A204.1 (cell line): ENCODE measurements at regions not wholly inside any gene's neighbourhood (a gene's known extent, or its start where the extent isn't known, plus 50 kb on each side); places are given as distances from the start of the nearest gene placed in this dataset.

ENCODE experiments used
- FAIRE-seq: peaks from 2 replicates; lab custom pipeline; 2012; peaks lifted over from hg19 to GRCh38; lab: Jason Lieb, UNC

DNA sequence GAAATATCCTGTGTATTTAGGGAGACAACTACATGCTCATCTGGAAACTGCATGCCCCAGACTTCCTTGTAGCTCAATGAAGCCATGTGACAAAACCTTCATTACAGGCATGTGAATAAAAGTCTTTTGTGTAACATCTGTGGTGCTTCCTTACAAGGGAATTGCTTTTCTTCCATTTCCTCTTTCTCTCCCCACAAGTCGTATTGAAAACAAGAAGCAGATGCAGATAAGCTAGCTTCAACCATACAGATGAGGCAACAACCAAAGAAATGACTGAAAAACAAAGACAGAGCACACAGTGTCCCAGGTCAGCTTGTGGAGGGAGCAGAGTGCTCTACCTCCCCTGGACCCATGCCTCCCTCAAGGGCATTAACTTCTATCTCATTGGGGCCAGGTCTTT lies 115.8 kb upstream of the INPP4B start:
- FAIRE-seq: no peak

DNA sequence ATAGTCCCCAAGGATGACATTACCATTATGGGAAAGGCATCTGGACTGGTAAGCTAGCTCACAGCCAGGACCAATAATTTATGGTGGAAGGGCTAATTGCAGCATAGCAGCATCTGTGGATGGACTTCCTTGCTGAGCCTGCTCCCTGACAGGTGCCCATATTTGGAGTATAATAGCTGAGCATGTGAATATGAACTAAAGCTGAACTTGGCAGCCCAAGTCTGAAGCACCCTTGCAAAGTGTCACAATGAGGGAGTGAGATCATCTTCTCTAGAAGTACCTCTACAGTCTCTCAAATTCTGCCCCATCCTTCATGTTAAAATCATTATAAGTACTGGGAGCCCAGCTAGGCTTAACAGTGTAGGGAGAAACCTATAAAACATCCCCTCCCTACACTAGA lies 128.2 kb upstream of the INPP4B start:
- FAIRE-seq: no peak

DNA sequence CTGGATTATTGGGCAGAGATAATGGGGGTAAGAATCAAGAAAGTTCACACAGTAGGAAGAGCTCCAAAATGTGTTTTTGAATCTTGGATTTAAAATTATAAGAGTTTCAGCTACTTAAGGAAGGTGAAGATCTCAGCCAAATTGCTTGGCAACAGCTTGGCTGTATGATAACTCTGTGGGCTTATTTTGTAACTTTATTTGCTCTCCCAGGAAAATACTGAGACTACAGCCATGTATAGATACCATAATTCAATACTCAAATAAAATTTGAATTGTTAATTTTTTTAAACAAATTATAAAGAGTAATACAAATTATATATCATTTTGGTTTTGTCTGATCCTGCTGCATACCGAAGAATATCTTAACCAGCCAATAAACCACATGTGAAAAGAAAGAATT lies 129.5 kb upstream of the INPP4B start:
- FAIRE-seq: no peak

DNA sequence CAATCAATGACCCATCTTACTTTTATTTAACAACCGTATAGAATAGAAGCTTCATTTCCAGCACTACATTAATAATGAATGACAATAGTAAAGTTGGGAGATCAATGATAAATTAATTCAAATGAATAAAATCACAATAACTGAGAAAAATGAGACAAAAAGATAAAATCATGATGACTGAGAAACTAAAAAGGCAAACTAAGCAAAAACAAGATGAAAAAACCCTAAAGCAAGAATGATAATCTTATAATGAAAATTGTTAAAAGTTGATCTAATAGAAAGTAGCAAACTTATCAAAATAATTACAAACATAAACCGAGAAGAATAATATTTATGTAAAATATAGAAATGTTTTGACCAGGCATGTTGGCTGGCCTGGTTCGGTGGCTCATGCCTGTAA lies 130.4 kb upstream of the INPP4B start:
- FAIRE-seq: peak; percentile 78

DNA sequence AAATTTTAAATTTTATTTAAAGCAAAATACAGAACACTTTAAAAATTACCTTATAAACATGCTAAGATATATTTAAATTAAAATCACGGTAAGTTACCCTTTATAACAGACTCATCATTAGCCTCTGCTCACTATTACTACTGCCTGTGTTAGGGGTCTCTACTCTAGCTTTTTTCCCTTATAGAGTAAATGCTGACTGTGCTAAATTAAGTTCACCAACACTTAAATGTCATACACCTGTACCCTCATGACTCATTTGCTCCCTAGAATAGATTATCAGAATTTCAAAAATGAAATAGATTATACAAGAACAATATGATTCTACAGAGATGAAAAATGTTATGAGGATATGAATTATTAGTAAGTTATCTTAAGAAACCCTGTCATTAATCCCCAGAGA lies 131.1 kb upstream of the INPP4B start:
- FAIRE-seq: no peak

DNA sequence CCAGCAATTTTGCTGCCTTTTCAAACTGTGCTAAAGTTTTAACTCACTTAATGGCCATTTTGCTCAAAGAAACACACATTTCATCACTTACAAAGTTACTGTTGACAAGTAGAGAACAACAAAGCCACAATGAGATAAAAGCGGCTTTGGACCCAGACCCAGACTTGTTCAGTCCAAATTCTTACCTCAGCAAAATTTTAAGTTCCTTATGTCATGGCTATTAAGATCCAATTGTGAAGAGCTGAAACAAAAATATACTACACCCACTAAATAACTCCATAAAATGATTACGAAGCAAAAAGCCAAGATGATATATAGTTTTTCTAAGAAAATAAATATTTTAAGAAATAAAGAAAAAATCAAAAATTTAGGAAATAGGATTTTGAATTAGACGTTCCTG lies 137.0 kb upstream of the INPP4B start:
- FAIRE-seq: no peak

DNA sequence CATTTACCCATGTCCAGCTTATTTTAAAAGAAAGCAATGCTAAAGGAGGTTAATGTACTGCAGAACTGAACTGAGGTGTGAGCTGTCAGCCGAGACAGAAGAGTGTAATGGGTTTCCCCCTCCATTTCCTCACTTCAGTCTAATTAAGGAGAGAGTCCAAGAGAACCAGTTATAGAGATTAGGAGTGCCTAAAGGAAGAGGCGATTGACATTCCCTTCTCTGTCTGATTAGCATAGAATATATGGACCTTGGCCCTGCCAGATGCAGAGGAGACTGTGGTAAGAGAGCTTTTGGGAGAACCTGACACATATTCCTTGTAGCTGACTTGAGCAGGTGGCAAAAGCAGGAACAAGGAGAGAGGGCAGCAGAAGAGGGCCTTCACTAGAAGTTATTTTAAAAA lies 137.5 kb upstream of the INPP4B start:
- FAIRE-seq: no peak

DNA sequence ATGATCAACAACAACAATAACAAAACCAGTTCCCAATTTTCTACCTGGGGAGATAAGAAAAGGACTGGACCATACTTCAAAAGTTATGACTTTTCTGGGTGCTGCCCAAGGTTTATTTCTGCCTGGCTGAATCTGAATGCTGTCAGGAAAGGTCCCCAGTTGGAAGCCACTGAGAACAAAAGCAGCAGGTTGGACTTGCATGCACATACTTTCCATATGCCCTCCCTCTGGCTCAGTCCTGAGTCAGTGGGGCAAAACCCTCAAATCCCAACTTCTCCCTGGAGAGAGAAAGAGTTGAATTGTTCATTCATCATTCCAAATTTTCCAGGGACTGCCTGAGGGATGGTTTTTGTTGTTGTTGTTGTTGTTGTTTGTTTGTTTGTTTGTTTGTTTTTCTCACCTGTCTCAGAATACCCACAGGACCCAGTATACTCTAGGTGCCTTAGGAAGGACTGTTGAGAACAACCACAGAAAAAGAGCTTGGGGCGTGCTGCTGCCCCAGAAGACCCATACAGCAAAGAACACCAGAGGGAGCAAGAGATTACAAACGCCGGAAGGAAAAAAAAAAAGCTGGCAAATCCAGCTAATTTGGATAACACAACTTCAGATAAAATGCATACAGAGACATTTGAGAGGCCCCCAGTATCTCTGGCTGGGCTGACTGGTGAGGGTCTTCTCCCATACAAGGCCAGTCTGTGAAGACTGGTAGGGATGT lies 138.9 kb upstream of the INPP4B start:
- no peak for FAIRE-seq

DNA sequence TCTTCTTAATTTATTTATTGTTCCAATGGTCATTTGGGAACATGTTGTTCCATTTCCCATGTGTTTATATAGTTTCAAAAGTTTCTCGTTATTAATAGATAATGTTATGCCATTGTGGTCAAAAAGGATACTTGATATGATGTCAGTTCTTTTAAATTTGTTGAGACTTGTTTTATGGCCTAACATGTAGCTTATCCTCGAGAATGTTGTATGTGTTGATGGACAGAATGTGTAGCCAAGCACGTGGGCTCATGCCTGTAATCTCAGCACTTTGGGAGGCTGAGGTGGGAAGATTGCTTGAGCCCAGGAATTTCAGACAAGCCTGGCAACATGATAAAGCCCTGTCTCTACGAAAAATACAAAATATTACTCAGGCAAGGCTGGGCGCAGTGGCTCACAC lies 168.5 kb upstream of the USP38 start:
- FAIRE-seq: no peak

DNA sequence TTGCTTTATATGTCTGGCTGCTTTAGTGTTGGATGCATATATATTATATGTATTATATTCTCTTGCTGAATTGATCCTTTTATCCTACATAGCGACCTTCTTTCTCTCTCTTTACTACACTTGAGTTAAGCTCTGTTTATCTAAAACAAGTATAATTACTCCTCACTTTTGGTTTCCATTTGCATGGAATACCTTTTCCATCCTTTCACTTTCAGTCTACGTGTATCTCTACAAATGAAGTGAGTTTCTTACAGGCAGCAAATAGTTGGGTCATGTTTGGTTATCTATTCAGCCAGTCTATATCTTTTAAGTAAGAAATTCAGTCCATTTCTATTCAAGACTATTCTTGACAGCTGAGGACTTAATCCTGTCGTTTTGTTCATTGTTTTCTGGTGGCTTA lies 167.5 kb upstream of the USP38 start:
- no peak for FAIRE-seq

DNA sequence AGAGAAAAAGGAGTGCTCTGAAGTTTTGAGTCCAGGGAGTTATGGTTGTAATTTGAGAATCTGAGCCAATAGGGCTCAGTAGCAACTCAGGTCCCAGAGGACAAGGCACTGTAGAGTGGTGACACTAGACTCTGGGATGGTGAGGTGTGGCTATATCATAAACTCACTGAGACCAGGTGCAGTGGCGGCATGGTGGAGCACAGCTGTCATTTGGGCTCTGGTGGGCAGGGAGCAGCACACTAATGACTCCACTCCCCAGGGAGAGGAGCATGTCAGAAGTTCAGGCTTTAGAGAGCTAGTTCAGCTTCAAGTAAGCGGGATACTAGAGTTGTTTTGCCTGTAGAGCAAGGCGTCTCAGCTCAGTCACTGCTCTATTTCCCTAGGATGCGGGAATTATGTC lies 165.4 kb upstream of the USP38 start:
- no peak for FAIRE-seq

DNA sequence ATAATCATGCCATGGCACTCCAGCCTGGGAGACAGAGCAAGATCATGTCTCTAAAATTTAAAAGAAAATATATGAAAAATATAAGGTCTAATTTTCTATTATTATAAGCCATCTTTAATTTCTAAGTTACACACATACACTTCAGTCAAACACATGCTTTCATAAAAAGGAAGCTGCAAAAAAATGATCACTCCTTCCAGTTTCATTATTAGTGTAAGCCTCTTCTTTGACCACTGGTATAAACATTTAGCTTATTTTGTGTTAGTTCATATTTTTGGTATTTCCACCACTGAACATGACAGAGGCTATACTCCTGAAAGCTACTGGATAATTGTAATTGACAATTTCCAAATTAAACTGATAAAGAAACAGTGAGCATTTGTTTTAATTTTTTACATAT lies 163.3 kb upstream of the USP38 start:
- FAIRE-seq: no peak

DNA sequence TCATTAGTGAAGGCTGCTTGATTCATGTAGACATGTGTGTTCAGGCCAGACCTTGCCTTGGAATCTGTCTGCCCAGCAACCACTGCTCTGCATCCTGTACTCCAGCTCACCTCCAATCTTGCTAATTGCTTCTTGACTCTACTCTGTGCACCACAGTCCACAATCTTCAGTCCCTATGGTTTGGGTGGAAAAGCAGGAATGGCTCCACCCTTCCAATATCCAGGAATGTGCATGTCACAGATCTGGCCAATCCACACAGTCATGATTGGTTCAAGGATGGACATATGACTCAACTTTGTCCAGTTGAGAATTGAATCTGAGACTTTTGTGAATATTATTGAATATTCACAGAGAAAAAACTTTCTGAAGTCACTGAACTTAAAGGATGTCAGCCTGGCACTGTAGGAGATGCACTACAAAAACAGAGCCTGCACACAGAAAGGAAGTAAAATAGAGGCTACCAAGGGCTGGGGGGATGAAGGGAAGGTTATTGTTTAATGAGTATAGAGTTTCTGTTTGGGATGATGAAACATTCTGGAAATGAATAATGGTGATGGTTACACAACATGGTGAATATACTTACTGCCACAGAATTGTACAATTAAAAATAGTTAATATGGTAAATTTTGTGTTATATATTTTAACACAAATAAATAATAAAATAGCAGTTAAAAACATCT lies 161.3 kb upstream of the USP38 start:
- FAIRE-seq: no peak

DNA sequence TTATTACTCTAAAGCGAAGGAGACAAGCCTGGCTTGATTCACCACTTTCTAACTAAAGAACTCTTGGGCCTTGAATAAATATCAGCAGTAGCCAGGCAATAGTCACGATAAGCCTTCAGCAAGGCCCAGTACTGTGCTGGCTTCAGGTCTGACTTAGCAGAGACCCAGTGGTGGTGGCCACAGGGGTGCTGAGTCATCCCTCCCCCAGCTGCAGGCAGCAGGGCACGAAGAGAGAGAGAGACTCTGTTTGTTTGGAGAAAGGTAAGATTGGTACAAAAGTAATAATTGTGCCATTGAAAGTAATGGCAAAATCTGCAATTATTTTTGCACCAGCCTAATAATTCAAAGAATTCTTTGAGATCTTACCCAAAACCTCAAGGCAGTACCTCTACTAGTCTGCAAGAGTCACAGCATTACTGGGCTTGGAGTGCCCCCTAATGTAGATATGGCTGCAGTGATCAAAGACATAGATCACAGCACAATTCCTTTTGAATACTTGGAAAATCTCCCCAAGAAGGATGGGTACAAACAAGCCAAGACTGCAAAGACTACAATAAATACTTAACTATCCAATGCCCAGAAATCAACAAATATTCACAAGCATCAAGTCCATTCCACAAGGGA lies 159.5 kb upstream of the USP38 start:
- peak; percentile 89 for FAIRE-seq

DNA sequence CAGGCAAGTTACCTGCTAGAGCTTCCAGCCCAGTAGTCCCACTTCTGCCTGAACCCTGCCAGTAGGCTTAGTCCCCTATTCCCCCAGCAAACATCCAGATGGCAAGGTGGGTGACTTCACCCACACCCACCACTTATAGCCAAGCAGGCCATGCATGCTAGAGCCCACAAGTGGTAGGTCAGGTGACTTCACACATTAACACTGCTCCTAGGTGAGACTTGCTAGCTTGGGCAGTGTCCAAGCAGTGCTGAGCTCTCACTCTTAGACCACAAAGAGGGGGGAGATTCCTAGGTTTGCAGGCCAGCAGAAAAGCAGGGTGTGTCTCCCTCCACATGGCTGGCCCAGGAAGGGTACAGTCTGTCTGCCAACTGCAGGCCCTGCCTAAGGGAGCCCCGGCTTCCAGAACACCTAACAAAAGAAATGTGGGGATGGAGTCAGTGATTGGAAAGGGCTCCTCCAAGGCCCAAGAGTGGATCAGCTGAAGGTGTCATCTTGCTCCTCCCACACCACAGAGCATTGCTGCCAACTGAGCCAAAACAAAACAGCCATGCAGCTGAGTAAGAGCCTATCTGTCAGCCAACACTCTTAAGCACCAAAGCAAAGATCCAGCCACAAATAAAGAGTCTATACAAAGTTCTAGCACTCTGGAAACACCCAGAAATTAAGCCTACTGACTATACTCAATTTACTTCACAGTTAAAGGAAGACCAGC lies 158.1 kb upstream of the USP38 start:
- FAIRE-seq: no peak

DNA sequence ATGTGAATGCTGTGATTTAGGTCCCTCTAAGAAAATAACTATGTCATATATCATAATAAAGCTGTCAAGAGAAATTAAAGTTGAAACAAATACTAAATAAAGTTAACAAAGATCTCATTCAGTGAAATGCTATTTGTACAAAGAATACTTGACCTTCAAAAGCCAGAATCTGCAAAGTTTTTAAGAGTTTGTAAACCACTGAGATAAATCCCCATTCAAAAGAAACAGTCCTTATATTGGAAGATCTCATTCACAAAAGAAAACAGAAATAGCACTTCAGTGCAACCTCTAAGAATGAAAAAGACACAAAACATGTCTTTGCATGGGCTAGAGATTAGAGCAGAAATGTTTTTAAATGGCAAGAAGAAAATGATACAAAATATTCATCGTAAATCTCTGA lies 149.1 kb upstream of the USP38 start:
- no peak for FAIRE-seq

DNA sequence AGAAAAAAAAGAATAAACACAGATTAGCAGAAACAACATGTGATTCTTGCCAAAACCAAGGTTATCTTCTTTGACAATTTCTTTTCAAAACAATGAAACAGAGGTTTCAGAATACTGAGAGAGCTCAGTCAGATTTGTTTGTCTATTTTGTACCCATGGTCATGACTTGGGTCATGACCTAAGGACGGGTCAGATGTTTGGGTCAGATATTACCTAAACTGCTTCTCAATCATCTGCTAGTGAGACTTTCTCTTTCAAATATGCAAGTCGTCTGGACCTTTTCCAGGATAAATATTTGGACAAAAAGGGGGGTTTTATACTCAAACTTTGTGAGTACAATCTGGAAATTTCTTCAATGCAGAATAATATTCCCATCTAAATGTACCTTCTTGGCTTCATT lies 148.3 kb upstream of the USP38 start:
- no peak for FAIRE-seq

DNA sequence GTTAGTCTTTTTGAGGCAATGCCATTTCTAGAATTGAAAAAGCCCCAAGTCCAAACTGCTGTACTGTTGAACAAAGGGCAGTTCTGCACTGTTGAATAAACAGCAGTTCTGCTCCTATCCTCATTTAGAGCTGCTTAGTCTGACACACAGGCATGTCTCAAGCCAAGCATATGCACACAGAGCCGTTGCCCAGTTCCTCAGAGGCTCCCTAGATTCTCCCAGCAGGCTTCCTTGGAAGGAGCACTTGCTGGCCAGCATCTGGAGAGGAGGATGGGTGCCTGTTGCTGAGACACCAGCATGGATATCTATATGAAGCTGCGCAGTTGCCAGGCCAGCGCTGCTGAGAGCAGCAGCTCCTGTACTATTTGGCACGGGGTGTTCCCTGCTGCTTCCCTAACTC lies 138.3 kb upstream of the USP38 start:
- FAIRE-seq: no peak

DNA sequence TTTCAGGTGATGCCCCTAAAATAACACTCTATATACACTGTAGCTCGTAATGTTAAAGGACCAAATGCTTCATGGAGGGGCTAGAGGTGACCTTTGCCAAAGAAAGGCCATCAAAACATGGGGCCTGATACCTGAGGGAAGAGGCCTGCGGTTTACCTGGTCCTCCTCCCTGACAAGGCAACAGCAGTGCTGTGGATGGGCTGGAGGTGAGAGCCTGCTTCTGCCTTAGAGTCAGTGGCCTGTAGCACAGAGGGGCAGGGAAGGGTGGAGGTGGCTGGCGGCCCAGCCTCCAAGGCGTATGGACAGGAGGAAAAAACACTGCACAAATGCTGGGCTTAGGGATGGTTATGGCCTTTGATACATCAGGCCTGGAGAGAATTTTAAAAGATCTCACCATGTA lies 137.8 kb upstream of the USP38 start:
- FAIRE-seq: no peak

DNA sequence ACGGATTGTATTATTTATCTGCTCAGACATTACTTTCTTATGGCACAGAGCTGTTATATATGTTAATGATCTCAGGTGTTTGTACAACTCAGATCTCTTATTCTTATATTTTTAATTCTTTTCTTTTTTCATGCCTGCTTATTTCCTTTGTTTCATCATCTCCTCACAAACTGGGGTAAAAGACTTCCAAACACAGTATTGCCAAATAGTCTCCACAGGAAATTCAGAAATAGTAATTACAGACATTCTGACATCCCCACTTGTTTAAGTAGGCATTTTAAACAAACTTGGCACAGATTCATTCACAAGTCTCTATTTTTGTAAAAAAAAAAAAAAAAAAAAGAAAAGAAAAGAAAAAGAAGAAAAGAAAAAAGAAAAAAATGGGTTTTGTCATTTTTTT lies 129.7 kb upstream of the USP38 start:
- FAIRE-seq: no peak

DNA sequence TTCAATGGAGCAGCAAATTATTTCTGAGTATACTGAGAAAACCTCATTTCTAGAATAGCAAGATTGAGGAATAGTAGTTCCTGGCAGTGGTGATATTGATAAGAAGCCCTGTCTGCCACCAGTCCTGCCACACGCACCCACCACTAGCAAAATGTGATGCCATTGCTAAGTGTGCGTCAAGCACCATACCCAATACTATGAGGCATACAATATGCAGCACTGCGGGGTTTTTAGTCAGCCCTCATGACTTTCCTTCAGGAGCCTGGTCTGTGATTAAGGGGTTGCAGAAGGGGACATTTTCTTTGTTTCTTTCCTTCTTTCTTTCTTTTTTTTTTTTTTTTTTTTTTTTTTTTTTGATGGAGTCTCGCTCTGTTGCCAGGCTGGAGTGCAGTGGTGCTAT lies 128.7 kb upstream of the USP38 start:
- no peak for FAIRE-seq

DNA sequence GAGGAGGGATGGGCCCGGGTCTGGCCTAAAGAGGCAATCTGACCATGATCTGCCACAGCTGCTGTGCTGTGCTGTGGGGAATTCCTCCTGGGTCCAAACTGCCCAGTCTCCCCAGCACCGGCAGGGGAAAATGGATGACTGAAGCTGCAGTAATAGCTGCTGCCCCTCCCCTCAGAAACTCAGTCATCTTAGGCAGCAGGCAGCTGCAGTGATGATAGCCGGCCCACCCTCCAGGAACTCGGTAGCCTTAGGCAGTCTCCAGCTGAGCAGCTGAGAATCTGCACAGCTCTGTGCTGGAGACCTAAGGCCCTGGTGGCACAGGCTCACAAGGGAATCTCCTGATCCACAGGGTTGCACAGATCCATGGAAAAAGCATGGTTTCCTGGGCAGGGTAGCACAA lies 113.4 kb upstream of the USP38 start:
- FAIRE-seq: no peak

DNA sequence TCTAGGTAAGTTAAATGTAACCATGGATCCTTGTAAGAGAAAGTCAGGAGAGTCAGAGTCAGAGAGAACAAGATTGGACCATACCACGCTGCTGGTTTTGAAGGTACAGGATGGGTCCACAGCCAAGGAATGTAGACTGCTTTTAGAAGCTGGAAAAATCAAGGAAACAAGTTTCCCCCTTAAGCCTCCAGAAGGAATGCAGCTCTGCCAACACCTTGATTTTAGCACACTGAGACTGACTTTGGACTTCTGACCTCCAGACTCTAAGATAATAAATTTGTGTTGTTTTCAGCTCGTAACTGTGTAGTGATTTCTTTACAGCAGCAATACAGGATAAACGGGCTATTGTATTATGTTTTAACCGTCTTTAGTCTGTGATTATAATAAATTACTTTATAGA lies 108.0 kb upstream of the USP38 start:
- FAIRE-seq: no peak
